ENCODE measurements at regions not wholly inside any gene's neighbourhood (a gene's known extent, or its start where the extent isn't known, plus 50 kb on each side); places are given as distances from the start of the nearest gene placed in this dataset.

- TF ChIP-seq RXRA (IDR thresholded peaks at IDR 0.05) = no peak
- TF ChIP-seq CTCF (IDR thresholded peaks at IDR 0.05; ENCODE audit: low read depth, low read length, missing input control) = no peak
- no peak for TF ChIP-seq FOXA2 (IDR thresholded peaks at IDR 0.05)
- TF ChIP-seq RAD21 (IDR thresholded peaks at IDR 0.05) = no peak
- no peak for TF ChIP-seq FOXA1 (IDR thresholded peaks at IDR 0.05)
- TF ChIP-seq JUND (IDR thresholded peaks at IDR 0.05) = no peak
- no peak for TF ChIP-seq REST (IDR thresholded peaks at IDR 0.05)
Measured at GRCh38 chr1:29428280-29428615, 191.9 kb downstream of the PTPRU start.
